HEK293 (cell line): ENCODE measurements at regions not wholly inside any gene's neighbourhood (a gene's known extent, or its start where the extent isn't known, plus 50 kb on each side); places are given as distances from the start of the nearest gene placed in this dataset.

Experiments used
- CTCF ChIA-PET: fragments of 350-600 bp; formaldehyde crosslinking; extraction: SDS; loops from one replicate; lab custom pipeline; 2021; ENCODE audit warnings: antibody characterized with exemption; lab: Yijun Ruan, JAX
- POLR2A ChIA-PET: fragments of 300-600 bp; formaldehyde crosslinking; extraction: SDS; loops from one replicate; lab custom pipeline; 2020; ENCODE audit warnings: antibody characterized with exemption, inconsistent platforms; lab: Yijun Ruan, JAX
- H3K27ac ChIP-seq: fragments of 200-500 bp; sonication (Bioruptor generic); 2 replicates; pipeline ENCODE4 v1.5.1; 2014; ENCODE audit warnings: low read depth, low read length, control low read depth, inconsistent platforms; ENCODE audit errors: extremely low read depth
- H3K36me3 ChIP-seq, 2 experiments: fragments of 200-500 bp in 1 of 2; sonication (Bioruptor generic) in 1 of 2; 1 replicate in 1 of 2; 2 replicates in 1 of 2; pipeline ENCODE4 v1.5.1; 2014 to 2017; ENCODE audit warnings: inconsistent platforms in 2 of 2, low read length in 2 of 2; ENCODE audit not compliant: control insufficient read depth in 2 of 2, insufficient read depth in 1 of 2
- H3K4me1 ChIP-seq: fragments of 200-500 bp; sonication (Bioruptor generic); 2 replicates; pipeline ENCODE4 v1.5.1; 2014; ENCODE audit warnings: mild to moderate bottlenecking, low read length, inconsistent platforms; ENCODE audit not compliant: control insufficient read depth, insufficient read depth
- H3K4me3 ChIP-seq: 2 replicates; pipeline ENCODE4 v1.5.1; 2011; ENCODE audit warnings: low read depth, mild to moderate bottlenecking, control low read depth, low read length, moderate library complexity
- H3K9me3 ChIP-seq: fragments of 200-500 bp; sonication (Bioruptor generic); 2 replicates; pipeline ENCODE4 v1.5.1; 2014; ENCODE audit warnings: low read depth, low read length, inconsistent platforms; ENCODE audit not compliant: control insufficient read depth, insufficient read depth
- KLF16 ChIP-seq: fragments of 450-650 bp; formaldehyde crosslinking; IDR thresholded peaks from 2 replicates; pipeline ENCODE4 v1.5.1; 2017; ENCODE audit warnings: missing biosample characterization, missing genetic modification characterization
- MEIS1 ChIP-seq: sonication (generic); formaldehyde crosslinking; IDR thresholded peaks from 2 replicates; pipeline ENCODE4 v1.8.1; 2022; ENCODE audit warnings: missing genetic modification reagents, mild to moderate bottlenecking, borderline replicate concordance
- RBAK ChIP-seq: fragments of 450-650 bp; formaldehyde crosslinking; IDR thresholded peaks from 2 replicates; pipeline ENCODE4 v1.5.1; 2016; ENCODE audit warnings: missing biosample characterization, missing genetic modification characterization
- SCRT1 ChIP-seq: fragments of 450-650 bp; formaldehyde crosslinking; IDR thresholded peaks from 2 replicates; pipeline ENCODE4 v1.5.1; 2016; ENCODE audit warnings: missing biosample characterization, missing genetic modification characterization, borderline replicate concordance
- ZNF157 ChIP-seq: fragments of 450-650 bp; formaldehyde crosslinking; IDR thresholded peaks from 2 replicates; pipeline ENCODE4 v1.5.1; 2016; ENCODE audit warnings: missing biosample characterization, missing genetic modification characterization
- ZNF2 ChIP-seq: fragments of 450-650 bp; formaldehyde crosslinking; IDR thresholded peaks from 2 replicates; pipeline ENCODE4 v1.5.1; 2016; ENCODE audit warnings: missing biosample characterization, missing genetic modification characterization
- ZNF221 ChIP-seq: fragments of 450-650 bp; formaldehyde crosslinking; IDR thresholded peaks from 2 replicates; pipeline ENCODE4 v1.5.1; 2017; ENCODE audit warnings: missing biosample characterization, missing genetic modification characterization, borderline replicate concordance
- ZNF335 ChIP-seq: fragments of 450-650 bp; formaldehyde crosslinking; conservative IDR thresholded peaks from 2 replicates; pipeline ENCODE4 v1.5.1; 2016; ENCODE audit warnings: missing biosample characterization, missing genetic modification characterization
- ZNF416 ChIP-seq: fragments of 450-650 bp; formaldehyde crosslinking; IDR thresholded peaks from 2 replicates; pipeline ENCODE4 v1.5.1; 2016; ENCODE audit warnings: missing biosample characterization, missing genetic modification characterization
- ZNF433 ChIP-seq: fragments of 450-650 bp; formaldehyde crosslinking; IDR thresholded peaks from 2 replicates; pipeline ENCODE4 v1.5.1; 2016; ENCODE audit warnings: missing biosample characterization, missing genetic modification characterization, low read depth
- ZNF48 ChIP-seq: fragments of 450-650 bp; formaldehyde crosslinking; IDR thresholded peaks from 2 replicates; pipeline ENCODE4 v1.5.1; 2016; ENCODE audit warnings: missing biosample characterization, missing genetic modification characterization
- ZNF707 ChIP-seq: fragments of 450-650 bp; formaldehyde crosslinking; IDR thresholded peaks from 2 replicates; pipeline ENCODE4 v1.5.1; 2016; ENCODE audit warnings: missing biosample characterization, missing genetic modification characterization
- ZNF747 ChIP-seq: fragments of 450-650 bp; formaldehyde crosslinking; IDR thresholded peaks from 2 replicates; pipeline ENCODE4 v1.5.1; 2016; ENCODE audit warnings: missing biosample characterization, missing genetic modification characterization
- TF ChIP-seq, protein P1 (sequence below): fragments of 450-650 bp; formaldehyde crosslinking; IDR thresholded peaks from 2 replicates; pipeline ENCODE4 v1.5.1; 2016; ENCODE audit warnings: missing biosample characterization, missing genetic modification characterization
- TF ChIP-seq, protein P2 (sequence below): fragments of 450-650 bp; formaldehyde crosslinking; IDR thresholded peaks from 2 replicates; pipeline ENCODE4 v1.5.1; 2016; ENCODE audit warnings: missing biosample characterization, missing genetic modification characterization
- TF ChIP-seq, protein P3 (sequence below): fragments of 450-650 bp; formaldehyde crosslinking; IDR thresholded peaks from 2 replicates; pipeline ENCODE4 v1.5.1; 2016; ENCODE audit warnings: missing biosample characterization, missing genetic modification characterization
- TF ChIP-seq, protein P4 (sequence below): fragments of 450-650 bp; formaldehyde crosslinking; IDR thresholded peaks from 2 replicates; pipeline ENCODE4 v1.5.1; 2016; ENCODE audit warnings: missing biosample characterization, missing genetic modification characterization

GRCh38 chr7:121795736-121796135 lies 77.2 kb upstream of the PTPRZ1 start:
- Histone ChIP-seq H3K27ac (no peak overlapping the region), H3K9me3 (no peaks in the 10 kb centered on the region), H3K36me3 (no peaks in the 10 kb centered on the region), H3K4me3 (no peak overlapping the region), H3K4me1 (no peaks in the 10 kb centered on the region)
- TF ChIP-seq ZNF335 (tag by site-specific recombination) (no peak), ZNF433 (tag by site-specific recombination) (no peak)
- TF ChIP-seq, protein P1, sequence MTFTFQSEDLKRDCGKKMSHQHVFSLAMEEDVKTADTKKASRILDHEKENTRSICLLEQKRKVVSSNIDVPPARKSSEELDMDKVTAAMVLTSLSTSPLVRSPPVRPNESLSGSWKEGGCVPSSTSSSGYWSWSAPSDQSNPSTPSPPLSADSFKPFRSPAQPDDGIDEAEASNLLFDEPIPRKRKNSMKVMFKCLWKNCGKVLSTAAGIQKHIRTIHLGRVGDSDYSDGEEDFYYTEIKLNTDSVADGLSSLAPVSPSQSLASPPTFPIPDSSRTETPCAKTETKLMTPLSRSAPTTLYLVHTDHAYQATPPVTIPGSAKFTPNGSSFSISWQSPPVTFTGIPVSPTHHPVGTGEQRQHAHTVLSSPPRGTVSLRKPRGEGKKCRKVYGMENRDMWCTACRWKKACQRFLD: no peak
- TF ChIP-seq, protein P2, sequence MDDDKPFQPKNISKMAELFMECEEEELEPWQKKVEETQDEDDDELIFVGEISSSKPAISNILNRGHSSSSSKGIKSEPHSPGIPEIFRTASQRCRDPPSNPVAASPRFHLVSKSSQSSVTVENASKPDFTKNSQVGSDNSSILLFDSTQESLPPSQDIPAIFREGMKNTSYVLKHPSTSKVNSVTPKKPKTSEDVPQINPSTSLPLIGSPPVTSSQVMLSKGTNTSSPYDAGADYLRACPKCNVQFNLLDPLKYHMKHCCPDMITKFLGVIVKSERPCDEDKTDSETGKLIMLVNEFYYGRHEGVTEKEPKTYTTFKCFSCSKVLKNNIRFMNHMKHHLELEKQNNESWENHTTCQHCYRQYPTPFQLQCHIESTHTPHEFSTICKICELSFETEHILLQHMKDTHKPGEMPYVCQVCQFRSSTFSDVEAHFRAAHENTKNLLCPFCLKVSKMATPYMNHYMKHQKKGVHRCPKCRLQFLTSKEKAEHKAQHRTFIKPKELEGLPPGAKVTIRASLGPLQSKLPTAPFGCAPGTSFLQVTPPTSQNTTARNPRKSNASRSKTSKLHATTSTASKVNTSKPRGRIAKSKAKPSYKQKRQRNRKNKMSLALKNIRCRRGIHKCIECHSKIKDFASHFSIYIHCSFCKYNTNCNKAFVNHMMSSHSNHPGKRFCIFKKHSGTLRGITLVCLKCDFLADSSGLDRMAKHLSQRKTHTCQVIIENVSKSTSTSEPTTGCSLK (tag by site-specific recombination): no peak
- ChIA-PET CTCF (no interaction called here), POLR2A (no interaction called here)

DNA sequence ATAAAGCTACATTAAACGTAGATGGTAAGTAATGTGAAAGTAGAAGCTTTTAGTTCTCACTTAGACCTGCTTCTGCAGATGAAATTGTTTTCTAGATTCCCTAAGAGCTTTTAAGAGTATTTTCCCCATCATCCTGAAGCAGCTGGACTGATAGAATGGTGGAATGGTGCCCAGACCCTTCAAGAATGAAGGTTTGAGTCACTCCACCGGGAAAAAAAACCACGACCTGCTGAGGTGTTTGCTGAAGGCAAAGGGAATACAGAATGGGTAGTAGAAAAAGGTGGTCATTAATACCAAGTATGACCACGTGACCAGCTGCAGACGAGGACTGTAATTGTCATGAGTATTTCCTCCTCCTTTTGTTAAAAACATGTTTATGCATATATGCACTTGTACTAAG lies 79.2 kb upstream of the PTPRZ1 start:
- POLR2A ChIA-PET: no interaction called here
- Histone ChIP-seq H3K4me1 (no peaks in the 10 kb centered on the region), H3K27ac (no peak overlapping the region)
- TF ChIP-seq RBAK (no peak), ZNF416 (tag by site-specific recombination) (no peak), ZNF157 (no peak), ZNF221 (tag by site-specific recombination) (no peak), ZNF2 (no peak), ZNF747 (no peak)
- TF ChIP-seq, all 188 proteins: peak for 0
- Histone ChIP-seq H3K36me3 (no peaks in the 10 kb centered on the region), H3K4me3 (no peak overlapping the region), H3K9me3 (no peaks in the 10 kb centered on the region)
- CTCF ChIA-PET: no interaction called here

DNA sequence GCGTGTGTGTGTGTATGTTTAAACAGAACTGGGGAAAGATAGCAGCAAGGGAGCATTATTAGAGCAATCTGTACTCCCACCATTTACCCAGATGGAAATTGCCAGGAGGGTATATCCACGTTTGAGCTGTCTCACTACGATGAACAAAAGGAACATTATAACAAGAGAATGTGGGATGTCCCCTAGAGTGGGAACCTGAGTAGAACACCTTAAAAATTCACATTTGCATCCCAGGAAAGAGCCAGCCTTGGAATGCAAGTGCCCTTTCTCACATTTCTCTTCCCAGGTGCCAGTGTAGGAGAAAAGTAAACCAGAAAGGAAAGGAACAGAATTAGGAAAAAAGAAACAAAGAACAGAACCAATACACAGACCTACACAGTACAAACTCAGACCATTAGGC lies 95.3 kb upstream of the PTPRZ1 start:
- no peaks in the 10 kb centered on the region for H3K4me1 ChIP-seq
- TF ChIP-seq SCRT1: no peak
- TF ChIP-seq MEIS1 (CRISPR knock-in tag): no peak
- TF ChIP-seq ZNF48 (tag by site-specific recombination): no peak
- no peak for TF ChIP-seq KLF16 (tag by site-specific recombination)
- no peak for TF ChIP-seq ZNF433 (tag by site-specific recombination)
- TF ChIP-seq, protein P3, sequence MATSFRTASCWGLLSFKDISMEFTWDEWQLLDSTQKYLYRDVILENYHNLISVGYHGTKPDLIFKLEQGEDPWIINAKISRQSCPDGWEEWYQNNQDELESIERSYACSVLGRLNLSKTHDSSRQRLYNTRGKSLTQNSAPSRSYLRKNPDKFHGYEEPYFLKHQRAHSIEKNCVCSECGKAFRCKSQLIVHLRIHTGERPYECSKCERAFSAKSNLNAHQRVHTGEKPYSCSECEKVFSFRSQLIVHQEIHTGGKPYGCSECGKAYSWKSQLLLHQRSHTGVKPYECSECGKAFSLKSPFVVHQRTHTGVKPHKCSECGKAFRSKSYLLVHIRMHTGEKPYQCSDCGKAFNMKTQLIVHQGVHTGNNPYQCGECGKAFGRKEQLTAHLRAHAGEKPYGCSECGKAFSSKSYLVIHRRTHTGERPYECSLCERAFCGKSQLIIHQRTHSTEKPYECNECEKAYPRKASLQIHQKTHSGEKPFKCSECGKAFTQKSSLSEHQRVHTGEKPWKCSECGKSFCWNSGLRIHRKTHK (tag by site-specific recombination): no peak
- TF ChIP-seq, protein P4, sequence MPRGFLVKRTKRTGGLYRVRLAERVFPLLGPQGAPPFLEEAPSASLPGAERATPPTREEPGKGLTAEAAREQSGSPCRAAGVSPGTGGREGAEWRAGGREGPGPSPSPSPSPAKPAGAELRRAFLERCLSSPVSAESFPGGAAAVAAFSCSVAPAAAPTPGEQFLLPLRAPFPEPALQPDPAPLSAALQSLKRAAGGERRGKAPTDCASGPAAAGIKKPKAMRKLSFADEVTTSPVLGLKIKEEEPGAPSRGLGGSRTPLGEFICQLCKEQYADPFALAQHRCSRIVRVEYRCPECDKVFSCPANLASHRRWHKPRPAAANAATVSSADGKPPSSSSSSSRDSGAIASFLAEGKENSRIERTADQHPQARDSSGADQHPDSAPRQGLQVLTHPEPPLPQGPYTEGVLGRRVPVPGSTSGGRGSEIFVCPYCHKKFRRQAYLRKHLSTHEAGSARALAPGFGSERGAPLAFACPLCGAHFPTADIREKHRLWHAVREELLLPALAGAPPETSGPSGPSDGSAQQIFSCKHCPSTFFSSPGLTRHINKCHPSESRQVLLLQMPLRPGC (tag by site-specific recombination): no peak
- no peak for TF ChIP-seq ZNF707 (tag by site-specific recombination)
- H3K9me3 ChIP-seq: no peaks in the 10 kb centered on the region
- H3K36me3 ChIP-seq: no peaks in the 10 kb centered on the region
- no peak overlapping the region for H3K27ac ChIP-seq
- CTCF ChIA-PET: interaction anchor here (0.7 kb wide), 1 partner anchor 72 kb away, joined by 4 read pairs; no protein-coding TSS in a partner anchor
- H3K4me3 ChIP-seq: no peak overlapping the region
- POLR2A ChIA-PET: no interaction called here
